MCF 10A (cell line): ENCODE measurements at regions not wholly inside any gene's neighbourhood (a gene's known extent, or its start where the extent isn't known, plus 50 kb on each side); places are given as distances from the start of the nearest gene placed in this dataset.

Experiments used
- BruUV-seq: library from RNA; stranded (reverse); fragments of 400-500 nt; replicated peaks from 2 replicates; lab custom pipeline; 2021; lab: Mats Ljungman, UMichigan
- CTCF ChIA-PET: fragments of 300-600 bp; sonication (Branson Sonifier 250); formaldehyde crosslinking; extraction: SDS; loops from one replicate; lab custom pipeline; 2021; ENCODE audit warnings: antibody characterized with exemption, inconsistent platforms; lab: Yijun Ruan, JAX
- POLR2A ChIA-PET: fragments of 300-600, 350-650 bp; sonication (Branson Sonifier 250); formaldehyde crosslinking; extraction: SDS; loops from one replicate; lab custom pipeline; 2020; ENCODE audit warnings: antibody characterized with exemption, inconsistent platforms; lab: Yijun Ruan, JAX
- DNase-seq: peaks from one replicate; pipeline ENCODE4 v3.0.0-alpha.2; 2018; ENCODE audit not compliant: unreplicated experiment
- H3K27ac Mint-ChIP-seq: one replicate; pipeline ENCODE4 v1.8.0; 2022; ENCODE audit warnings: mild to moderate bottlenecking, low read depth, mixed read lengths; ENCODE audit not compliant: unreplicated experiment
- H3K27me3 Mint-ChIP-seq: one replicate; pipeline ENCODE4 v1.8.0; 2022; ENCODE audit warnings: mixed read lengths; ENCODE audit not compliant: insufficient read depth, unreplicated experiment
- H3K36me3 Mint-ChIP-seq: one replicate; pipeline ENCODE4 v1.8.0; 2022; ENCODE audit warnings: mild to moderate bottlenecking, moderate library complexity, mixed read lengths; ENCODE audit not compliant: insufficient read depth, unreplicated experiment
- H3K4me1 Mint-ChIP-seq: one replicate; pipeline ENCODE4 v1.8.0; 2022; ENCODE audit warnings: mixed read lengths; ENCODE audit not compliant: insufficient read depth, unreplicated experiment
- H3K4me3 Mint-ChIP-seq: one replicate; pipeline ENCODE4 v1.8.0; 2022; ENCODE audit warnings: mild to moderate bottlenecking, moderate library complexity, mixed read lengths; ENCODE audit not compliant: unreplicated experiment
- H3K9me3 Mint-ChIP-seq: one replicate; pipeline ENCODE4 v1.8.0; 2022; ENCODE audit warnings: mixed read lengths; ENCODE audit not compliant: unreplicated experiment
- CTCF ChIP-seq: fragments of 200-600 bp; IDR thresholded peaks from one replicate; pipeline ENCODE4 v1.8.0; 2022; ENCODE audit warnings: antibody characterized with exemption, mild to moderate bottlenecking; ENCODE audit not compliant: unreplicated experiment
- intact Hi-C: fragments of 100-400 bp; cut with micrococcal nuclease; formaldehyde crosslinking; loops from 2 replicates; pipeline ENCODE4 v1.14.1; 2022

GRCh38 chr10:9547936-9548904, 1469.5 kb upstream of the CELF2 start:
- POLR2A ChIA-PET, result no interaction called here
- Mint-ChIP-seq H3K9me3 (peaks cover 12% of the 10 kb centered on the region), H3K4me3 (no peak overlapping the region), H3K4me1 (peaks cover 9% of the 10 kb centered on the region), H3K36me3 (no peaks in the 10 kb centered on the region), H3K27ac (no peak overlapping the region), H3K27me3 (no peaks in the 10 kb centered on the region)
- TF ChIP-seq CTCF, result no peak
- CTCF ChIA-PET, result no interaction called here
- intact Hi-C loops, result no loop called here
- no TSS peak for BruUV-seq
- no peak for DNase-seq

- no peak for DNase-seq
- H3K4me3 Mint-ChIP-seq, result no peak overlapping the region
- no peaks in the 10 kb centered on the region for H3K36me3 Mint-ChIP-seq
- no peak overlapping the region for H3K27ac Mint-ChIP-seq
- peaks cover 2% of the 10 kb centered on the region for H3K4me1 Mint-ChIP-seq
- ChIA-PET CTCF (interaction anchor here (0.6 kb wide), 1 partner anchor 436 kb away, joined by 4 read pairs; no protein-coding TSS in a partner anchor), POLR2A (no interaction called here)
- H3K27me3 Mint-ChIP-seq, result no peaks in the 10 kb centered on the region
- H3K9me3 Mint-ChIP-seq, result peaks cover 12% of the 10 kb centered on the region
- TF ChIP-seq CTCF, result no peak
- intact Hi-C loops, result no loop called here
- BruUV-seq, result no TSS peak
Observed at GRCh38 chr10:9550810-9551209, 1466.9 kb upstream of the CELF2 start.

- Mint-ChIP-seq H3K9me3 (peaks cover 12% of the 10 kb centered on the region), H3K27me3 (no peaks in the 10 kb centered on the region), H3K27ac (no peak overlapping the region), H3K36me3 (no peaks in the 10 kb centered on the region), H3K4me1 (no peaks in the 10 kb centered on the region), H3K4me3 (no peak overlapping the region)
- no TSS peak for BruUV-seq
- ChIA-PET CTCF (no interaction called here), POLR2A (interaction anchor here (0.7 kb wide), 1 partner anchor 9 kb away, joined by 4 read pairs; no protein-coding TSS in a partner anchor)
- DNase-seq, result peak; percentile 2
- intact Hi-C loops, result no loop called here
- no peak for TF ChIP-seq CTCF
Observed at GRCh38 chr10:9554321-9554720, 1463.4 kb upstream of the CELF2 start.

- no peak for DNase-seq
- no peak for TF ChIP-seq CTCF
- H3K27ac Mint-ChIP-seq, result no peak overlapping the region
- no peaks in the 10 kb centered on the region for H3K36me3 Mint-ChIP-seq
- CTCF ChIA-PET, result no interaction called here
- BruUV-seq, result no TSS peak
- H3K4me3 Mint-ChIP-seq, result no peak overlapping the region
- POLR2A ChIA-PET, result no interaction called here
- H3K27me3 Mint-ChIP-seq, result no peaks in the 10 kb centered on the region
- no peaks in the 10 kb centered on the region for H3K9me3 Mint-ChIP-seq
- intact Hi-C loops, result no loop called here
- no peaks in the 10 kb centered on the region for H3K4me1 Mint-ChIP-seq
Observed at GRCh38 chr10:9560976-9561375, 1456.7 kb upstream of the CELF2 start.
